GM21619 (cell line): ENCODE measurements at regions not wholly inside any gene's neighbourhood (a gene's known extent, or its start where the extent isn't known, plus 50 kb on each side); places are given as distances from the start of the nearest gene placed in this dataset.

Experiments used
- ATAC-seq: cut with Tn5 transposase; IDR thresholded peaks from one replicate; pipeline ENCODE4 v1.9.1; 2021; ENCODE audit not compliant: unreplicated experiment

DNA sequence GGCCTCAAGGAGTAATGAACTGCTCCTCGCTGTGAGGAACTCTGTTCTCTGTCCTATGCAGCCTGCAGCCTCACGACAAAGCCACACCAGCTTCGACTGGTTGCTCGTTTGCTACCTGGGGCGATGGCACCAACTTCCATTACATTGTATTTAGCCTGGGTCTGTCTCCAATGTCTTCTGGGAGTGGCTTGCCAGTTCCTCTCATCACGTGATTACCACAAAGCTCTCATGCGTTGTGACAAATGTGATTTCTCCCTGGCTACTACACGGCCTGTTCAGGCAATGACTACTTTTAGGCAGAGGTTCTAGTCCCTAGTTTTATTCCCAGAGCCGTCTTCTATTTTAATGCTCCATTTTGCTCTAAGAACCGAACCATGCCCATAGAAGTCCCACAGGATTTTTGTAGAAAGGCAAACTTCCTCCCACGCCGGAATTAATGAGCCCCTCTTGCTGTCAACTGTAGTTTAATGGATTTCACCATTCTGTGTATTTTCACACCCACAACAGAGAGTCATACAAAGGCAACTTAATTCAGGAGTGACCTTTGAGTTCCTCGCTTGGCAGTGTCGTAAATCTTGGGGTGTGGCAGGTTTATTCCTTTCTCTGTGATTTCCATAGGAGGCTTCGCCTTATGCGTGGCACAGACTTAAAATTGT lies 351.9 kb downstream of the EFNB2 start:
- no peak for ATAC-seq

DNA sequence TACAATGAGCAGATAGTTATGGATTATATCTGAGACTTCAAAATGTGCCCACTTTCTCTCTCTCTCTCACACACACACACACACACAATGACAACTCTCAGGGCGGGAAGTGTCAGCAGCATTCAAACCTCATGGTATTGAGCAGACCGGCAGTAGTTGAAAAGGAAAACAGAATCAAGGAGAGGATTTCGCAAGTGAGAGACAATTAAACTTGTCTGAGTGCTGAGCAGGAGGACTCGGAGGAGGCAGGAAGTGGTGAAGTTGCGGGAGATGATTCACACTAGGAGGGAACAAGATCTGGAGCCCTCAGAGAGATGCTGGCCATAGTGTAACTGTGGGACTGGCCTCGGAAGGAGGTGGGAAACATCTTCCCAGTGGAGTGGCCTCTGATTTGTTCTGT lies 353.1 kb downstream of the EFNB2 start:
- ATAC-seq: no peak

DNA sequence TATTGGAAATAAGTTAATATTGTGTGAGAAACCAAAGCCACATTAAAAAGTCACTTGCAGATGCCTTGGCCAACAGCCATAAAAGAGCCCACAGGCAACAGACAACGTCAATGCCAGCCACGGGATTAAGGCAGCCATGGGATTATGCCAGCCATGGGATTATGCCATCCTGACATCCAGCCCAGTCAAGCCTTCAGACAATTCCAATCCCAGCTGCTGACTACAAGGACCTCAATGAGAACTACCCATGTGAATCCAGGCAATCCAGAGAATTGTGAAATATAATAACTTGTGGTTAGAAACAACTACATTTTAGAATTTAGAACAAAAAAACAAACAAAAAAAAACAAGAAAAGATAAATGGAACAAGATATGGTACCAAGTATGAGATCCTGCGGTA lies 356.6 kb downstream of the EFNB2 start:
- ATAC-seq: no peak

DNA sequence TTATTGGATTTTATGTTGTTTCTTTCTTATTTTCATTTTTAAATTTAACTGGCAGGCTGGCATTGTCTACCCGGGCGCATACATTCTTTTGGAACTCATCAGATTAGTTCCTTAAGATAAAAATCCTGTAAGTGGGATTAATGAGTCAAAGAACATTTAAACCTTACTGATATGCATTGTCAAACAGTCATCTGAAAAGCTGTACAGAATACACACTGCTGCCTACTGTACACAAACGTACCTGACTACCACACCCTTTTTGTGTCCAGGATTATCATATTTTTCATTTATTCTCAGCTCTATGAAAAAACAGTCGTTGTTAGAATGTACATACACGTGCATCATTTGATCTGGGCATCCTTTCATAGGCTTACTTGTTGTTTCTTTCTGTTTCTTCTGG lies 358.3 kb downstream of the EFNB2 start:
- no peak for ATAC-seq

DNA sequence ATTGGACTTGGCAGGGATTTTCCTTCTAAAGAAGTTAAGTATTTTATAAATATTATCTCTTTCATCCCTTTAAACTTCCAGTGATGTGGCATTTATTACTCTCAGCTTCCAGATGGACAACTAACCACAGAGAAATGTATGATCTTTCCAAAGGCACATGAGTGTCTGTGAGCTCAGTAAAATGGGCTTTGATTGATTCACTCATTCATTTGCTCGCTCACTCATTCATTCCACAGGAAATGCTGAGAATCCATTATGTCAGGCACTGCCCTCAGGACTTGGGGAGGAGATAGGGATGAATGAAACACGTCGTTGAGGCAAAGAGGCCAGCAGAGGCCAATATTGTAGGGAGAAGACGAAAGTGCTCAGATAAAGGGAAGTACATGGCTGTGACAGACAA lies 359.3 kb downstream of the EFNB2 start:
- ATAC-seq: no peak

DNA sequence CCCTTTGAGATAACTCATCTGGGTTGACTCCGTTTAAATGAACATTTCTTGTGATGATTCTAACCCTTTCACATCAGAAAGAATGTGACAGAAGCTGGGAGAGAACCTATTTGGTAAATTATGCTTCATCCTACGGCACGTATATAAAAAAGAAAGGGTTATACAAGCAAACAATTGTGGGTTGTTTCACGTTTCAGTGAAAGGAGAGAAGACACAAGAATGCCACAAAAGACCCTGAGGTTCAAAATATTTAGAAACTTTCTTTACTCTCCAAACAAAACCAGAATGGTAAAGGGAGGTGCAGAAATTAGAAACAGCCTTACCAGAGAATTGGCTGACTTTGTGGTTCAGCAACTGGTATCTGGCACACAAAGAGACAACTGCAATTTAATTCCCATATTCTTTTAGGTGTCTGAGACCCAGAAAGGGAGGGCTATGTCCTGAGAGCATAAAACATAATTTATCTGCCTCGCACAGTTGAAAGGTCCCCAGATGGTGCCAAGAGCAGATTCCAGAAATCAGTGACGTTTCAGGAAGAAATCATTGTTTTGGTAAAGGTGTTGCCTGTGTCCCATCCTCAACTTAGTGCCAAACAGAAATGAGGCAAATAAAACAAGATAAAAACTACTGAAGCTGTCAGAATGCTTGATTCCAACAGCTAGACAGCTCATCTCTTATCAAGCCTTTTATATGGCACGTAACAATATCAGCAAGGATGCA lies 361.4 kb downstream of the EFNB2 start:
- ATAC-seq: no peak

DNA sequence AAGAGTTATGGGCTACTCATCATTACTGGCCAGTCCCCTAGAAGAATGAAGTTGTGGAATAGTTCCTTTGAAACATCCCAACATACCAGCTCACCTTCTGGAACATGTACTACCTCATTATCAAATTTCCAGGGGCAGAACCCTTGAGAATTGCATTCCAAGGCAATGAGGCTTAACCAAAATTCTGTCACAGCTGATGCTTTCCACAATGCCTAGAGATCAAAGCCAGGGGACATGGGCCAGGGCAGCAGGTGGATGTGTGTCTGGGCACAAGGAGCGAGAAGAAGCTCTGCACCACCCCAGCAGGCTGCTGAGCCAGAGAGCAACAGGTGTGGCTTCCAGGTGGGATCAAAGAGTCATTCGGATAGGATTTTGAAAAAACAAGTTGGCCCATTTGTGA lies 362.1 kb downstream of the EFNB2 start:
- ATAC-seq: no peak

DNA sequence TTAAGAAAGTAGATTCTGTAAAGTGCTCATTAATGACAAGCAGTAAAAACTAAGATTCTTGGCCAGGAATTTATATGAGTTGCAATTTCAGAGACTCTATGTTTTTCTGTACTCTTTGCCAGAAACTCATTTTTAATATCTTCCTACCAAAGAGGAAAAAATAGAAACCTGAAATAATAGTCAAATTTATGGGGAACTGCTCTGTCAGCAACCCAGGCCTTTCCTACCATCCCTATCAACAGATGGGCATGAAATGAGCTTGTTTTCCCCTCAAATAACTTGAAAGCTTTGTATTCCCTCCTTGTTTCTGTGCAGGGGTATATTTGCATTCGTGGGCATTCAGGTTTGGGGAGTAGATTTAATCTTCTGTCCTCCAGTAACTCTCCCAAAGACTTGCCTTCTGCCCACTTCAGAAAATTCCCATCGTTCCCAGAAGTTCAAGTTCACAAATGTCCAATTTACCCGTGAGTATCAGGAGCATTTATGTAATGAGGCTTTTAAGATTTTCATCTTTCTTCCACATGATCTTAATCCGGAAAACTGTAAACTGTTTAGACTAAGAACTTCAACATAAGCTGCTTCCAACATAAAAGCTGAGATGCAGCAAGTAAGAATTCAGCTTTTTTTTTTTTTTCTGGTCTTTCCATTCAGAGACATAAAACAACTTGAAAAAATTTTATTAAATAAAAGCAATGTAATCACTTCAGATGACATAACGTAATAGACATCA lies 363.1 kb downstream of the EFNB2 start:
- ATAC-seq: no peak

DNA sequence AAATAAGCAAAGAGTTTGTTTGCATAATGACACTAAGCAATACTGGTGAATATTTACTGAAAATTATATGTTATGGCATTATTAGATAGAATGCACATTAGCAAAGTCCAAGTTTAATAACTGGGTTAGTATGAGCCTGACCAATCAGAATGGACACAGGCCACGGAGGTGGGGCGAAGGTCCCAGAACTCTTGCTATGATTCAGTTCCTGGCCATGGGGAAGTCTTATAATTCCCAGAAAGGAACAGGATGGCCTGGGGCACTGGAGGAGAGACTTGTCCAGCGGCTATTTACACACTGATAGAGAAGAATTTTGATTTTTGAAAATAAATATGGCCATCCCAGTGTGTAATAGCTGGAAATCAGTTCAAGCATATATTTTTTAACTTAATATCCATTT lies 372.0 kb downstream of the EFNB2 start:
- no peak for ATAC-seq

DNA sequence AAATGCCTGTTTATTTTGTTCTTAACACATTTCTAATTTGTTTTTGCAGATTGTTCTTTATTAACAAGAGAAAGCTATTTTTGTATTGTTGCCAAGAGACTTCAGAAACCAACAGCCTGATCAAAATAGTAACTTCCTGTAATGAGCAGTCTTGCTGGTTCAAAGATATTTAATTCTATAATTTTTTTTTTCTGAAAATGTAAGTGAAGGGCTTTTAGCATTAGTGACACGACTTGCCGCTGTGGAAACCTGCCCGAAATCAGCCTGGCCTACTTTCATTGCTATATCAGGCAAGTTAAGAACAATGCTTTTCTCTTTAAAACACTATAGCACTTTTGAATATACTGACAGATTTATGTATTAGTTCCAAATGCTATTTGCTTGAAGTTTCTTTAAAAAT lies 374.3 kb downstream of the EFNB2 start:
- ATAC-seq: no peak

DNA sequence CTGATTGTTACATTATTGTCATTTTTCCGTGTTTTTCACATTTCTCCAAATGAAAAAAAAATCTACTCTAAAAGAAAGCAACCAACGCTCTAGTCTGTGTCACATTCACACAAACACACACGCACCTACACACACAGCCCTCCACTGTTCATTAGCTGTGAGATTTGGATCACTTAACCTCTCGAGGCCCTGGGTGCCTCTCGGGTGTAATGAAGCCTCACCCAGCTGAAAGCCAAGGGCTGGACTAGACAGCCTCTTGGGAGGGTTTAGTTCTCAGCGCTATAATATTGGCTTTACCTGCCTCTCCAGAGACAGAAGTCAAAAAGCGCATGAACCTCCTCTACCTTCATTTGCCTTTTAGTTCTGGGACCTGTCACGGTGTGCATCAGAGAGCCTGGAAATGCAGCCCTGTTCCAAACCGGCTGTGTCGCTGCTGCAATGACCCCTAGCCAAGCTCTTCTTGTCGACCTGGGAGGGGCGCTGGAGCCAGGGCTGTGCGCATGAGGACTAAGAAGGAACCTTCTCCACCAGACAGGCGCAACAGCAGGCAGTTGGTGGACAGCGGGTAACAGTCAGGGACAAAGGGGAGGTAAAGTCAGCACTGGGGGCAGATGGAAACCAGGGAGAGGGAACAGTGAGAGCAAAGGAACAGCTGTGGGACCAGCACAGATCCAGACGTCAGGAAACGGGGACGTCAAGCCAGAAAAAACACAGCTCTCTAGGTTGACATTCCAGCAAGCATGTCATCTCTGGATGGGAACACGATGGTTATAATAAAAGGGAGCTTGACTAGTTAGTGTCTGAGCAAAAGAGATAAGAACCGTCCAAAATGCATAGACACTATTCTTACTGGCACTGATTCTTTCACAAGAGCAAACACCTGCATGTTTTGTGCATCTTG lies 375.9 kb downstream of the EFNB2 start:
- ATAC-seq: no peak

DNA sequence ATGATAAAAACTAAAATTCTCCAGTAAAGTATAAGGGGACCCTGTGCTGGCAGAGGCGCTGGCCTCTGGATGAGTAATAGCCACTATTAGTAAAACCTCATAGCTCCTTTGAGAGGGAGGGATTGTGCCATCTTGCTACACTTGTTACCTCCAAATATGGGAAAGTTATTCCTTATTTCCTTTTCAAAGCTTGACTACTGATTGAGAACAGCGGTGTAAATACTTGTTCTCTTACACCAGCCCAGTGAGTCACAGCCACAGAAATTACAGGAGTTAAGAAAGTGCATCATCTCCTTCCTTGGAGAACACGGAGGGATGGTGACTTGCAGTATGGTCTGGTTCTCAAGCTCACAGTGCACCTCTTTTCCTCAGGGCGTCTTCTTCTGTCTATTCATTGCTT lies 379.0 kb downstream of the EFNB2 start:
- no peak for ATAC-seq

DNA sequence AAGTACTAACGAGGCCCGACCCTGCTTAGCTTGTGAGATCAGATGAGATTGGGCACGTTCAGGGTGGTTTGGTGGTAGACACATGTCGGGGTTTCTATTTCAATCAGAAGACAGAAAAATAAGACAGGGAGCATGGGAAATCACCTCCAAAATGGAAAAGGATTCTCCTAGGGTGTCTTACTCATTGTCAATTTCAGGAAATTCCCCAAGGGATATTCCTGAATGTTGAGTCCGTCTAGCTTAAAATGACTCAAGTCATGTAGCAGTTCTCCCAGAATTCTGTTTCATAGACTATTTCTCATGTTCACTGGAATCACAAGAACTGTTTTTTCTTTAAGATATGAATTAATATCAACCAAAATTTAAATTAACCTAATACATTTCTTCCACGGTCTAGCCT lies 380.1 kb downstream of the EFNB2 start:
- no peak for ATAC-seq

DNA sequence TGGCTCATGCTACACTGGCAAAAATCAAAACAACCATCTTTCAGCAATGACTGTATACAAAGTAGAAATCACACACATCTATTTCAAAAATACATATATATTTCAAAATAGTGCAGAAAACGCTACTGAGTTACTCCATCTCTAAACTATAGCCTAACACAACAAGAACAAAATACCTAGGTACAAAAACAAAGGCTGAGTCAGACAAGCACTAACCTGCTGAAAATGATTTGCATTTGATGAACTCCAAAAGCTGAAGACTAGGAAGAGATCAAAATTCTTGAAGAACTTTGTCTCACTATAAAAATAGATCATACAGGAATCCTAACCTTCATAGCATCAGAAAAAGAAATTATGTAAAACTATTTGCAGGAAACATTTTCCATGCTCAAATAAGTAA lies 381.6 kb downstream of the EFNB2 start:
- no peak for ATAC-seq

DNA sequence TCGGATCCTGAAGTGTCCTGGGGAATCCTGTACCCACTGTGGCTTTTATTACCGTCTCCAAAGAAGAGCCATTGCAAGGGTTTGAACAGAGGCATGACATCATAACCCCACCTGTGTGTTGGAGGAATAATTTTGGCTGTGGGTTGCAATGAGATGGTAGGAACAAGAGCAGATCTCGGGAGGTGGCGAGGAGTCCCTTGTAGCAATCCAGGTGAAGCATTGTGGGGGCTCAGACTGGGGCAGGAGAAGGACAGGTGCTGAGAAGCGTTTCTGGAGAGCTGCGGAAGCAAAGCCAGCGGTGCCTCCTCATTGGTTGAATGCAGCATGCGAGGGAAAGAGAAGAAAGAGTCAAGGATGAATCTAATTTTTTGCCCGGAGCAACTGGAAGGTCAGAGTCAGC lies 382.4 kb downstream of the EFNB2 start:
- no peak for ATAC-seq

DNA sequence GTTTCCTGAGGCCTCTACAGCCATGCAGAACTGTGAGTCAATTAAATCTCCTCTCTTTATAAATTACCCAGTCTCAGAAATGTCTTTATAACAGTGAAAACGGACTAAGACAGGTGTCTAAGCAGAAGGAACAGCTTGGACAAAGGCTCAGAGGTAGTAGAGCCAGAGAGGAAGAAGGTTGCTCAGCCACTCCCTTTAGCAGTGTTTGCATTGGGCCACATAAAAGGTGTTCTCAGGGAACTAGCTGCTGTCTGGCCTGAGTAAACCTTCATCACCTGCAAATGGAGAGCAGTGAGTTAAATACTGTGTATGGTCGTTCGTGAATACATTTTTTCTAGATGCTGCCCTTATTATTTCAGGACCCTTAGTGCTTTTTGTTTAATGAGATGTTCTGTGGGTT lies 383.4 kb downstream of the EFNB2 start:
- ATAC-seq: no peak

DNA sequence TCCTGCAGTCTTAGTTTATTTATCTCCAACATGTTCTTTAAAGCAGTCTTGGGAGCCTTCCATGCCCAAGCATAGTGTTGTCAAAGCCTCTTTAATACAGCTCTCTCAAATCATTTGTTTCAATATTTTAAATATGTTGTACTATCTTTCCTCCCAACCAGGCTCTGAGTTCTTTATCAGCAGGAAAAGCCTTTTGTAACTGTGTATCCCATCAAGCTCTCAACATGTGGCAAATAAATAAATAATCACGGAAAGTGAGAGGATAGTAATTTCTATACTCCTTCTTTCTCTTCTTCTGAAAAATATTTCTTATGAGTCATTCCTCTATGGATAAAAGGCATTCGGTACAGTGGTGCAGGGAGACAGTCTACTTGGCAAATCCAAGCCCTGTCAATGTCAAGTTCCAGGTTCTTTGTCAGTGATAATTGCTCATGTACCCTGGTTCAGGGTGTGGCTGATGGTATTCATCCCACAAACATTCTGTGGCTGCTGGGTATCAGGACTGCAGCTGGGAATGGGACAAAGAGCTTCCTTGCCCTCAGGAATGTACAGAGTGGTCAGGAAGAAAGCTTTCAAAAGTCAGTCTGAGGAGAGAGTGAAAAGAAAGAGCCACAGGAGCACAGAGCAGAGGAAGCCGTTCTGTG lies 384.3 kb downstream of the EFNB2 start:
- ATAC-seq: no peak

DNA sequence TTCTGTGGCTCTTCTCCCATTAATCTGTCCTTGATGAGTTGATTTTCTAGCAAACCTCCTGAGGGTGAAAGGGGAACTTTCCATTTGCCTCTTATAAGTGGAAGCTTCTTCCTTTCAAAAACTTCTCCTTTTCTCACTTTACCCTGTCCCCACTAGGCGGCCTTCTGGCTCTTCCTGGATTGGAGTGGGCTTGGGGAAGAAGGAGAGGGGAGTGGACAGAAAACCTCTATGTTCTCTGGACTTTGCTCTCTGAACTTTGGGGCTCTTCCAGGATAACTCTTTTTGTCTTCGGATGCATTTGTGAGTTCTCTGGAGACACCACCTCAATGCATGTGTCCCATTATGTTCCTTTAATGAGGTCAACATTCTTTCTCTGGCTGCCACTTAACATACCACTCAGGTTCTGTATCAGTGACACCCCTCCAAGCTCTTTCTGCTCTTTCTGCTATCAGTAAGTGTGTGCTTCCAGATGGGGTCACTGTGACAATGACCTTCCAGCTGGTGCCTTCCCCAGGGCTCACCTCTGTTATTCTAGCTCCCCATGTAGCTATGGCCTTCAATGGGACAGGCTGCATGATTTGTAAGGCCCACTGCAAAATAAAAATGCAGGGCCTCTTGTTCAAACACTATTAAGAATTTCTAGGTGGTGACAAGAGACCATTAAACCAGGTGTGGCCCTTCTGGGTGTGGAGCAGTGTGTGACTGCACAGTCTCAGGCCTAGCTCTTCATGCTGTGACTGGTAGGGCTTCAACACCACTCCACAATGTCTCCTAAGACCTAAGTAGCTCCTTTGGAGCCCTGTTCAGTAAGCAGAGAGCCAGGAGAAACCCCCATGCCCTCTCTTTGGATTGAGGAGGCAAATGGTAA lies 389.2 kb downstream of the EFNB2 start:
- ATAC-seq: no peak

DNA sequence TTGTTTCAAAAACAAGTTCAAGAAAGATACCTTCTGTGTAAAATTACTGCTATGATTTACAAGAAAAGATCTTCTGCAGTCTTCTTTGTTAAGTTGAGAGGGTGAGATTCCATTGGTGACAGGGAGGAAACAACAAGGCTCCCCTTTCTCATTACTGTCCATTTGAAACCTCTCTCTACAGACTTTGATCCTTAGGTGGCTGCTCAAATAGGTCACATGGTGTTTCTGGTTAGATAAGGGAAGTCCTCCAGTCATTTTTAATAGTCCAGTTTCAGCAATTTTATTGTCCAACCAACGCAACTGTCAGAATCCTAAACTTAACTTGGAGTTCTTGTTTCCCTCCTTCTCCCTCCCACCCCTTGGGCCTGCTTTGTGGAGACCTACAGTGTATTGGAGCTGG lies 390.4 kb downstream of the EFNB2 start:
- no peak for ATAC-seq
